ENCODE measurements at regions not wholly inside any gene's neighbourhood (a gene's known extent, or its start where the extent isn't known, plus 50 kb on each side); places are given as distances from the start of the nearest gene placed in this dataset.

DNA sequence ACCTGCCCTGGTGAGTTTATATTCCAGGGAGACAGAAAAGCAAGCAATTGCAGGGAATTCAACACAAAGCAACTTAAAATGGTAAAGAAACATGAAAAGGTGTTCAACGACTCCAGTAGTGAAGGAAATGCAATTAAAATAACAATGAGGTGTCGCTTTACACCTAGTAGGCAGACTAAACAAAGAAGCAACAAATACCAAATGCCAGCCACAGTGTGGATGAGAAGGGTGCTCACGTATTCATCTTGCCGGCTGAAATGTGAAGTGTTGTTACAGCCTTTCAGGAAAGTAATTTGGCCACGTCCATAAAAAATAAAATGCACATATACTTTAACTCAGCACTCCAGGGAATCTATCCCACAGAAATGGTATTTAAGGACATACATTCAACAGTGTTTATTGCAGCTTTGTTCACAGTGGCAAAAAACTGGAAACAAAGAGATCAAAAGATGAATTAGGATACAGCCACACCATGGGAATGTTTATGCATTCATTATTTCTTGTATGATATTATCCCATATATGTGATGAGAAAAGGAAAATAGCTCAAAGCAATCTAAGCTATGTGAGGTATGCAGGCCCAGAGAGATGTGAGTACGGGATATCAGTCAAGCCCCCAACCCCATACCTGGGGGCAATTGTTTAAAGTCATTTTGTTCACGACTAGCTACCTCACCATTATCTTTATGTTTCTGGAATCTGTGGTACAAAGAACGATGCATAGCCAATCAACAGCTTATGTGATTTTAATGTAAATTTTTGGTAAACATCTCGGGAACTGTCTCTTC is 266.0 kb upstream of the SOX4 start:
- TF ChIP-seq, protein P1, sequence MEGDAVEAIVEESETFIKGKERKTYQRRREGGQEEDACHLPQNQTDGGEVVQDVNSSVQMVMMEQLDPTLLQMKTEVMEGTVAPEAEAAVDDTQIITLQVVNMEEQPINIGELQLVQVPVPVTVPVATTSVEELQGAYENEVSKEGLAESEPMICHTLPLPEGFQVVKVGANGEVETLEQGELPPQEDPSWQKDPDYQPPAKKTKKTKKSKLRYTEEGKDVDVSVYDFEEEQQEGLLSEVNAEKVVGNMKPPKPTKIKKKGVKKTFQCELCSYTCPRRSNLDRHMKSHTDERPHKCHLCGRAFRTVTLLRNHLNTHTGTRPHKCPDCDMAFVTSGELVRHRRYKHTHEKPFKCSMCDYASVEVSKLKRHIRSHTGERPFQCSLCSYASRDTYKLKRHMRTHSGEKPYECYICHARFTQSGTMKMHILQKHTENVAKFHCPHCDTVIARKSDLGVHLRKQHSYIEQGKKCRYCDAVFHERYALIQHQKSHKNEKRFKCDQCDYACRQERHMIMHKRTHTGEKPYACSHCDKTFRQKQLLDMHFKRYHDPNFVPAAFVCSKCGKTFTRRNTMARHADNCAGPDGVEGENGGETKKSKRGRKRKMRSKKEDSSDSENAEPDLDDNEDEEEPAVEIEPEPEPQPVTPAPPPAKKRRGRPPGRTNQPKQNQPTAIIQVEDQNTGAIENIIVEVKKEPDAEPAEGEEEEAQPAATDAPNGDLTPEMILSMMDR (IDR thresholded peaks at IDR 0.05), result no peak
- no peak for TF ChIP-seq POLR2A (IDR thresholded peaks at IDR 0.05)

All from body of pancreas (tissue), 4 donors.